HG02885 (cell line): ENCODE measurements at regions not wholly inside any gene's neighbourhood (a gene's known extent, or its start where the extent isn't known, plus 50 kb on each side); places are given as distances from the start of the nearest gene placed in this dataset.

Source experiments
- ATAC-seq: cut with Tn5 transposase; IDR thresholded peaks from one replicate; pipeline ENCODE4 v1.9.1; 2021; ENCODE audit warnings: mild to moderate bottlenecking; ENCODE audit not compliant: unreplicated experiment, poor library complexity

- no peak for ATAC-seq
These were observed 78.9 kb upstream of the LHX1 start for GRCh38 chr17:36858119-36859002.

- ATAC-seq = no peak
These were observed 78.3 kb upstream of the LHX1 start for GRCh38 chr17:36859003-36859300.

GRCh38 chr17:36859706-36860105 is 77.6 kb upstream of the LHX1 start:
- no peak for ATAC-seq

- ATAC-seq = no peak
These were observed 75.7 kb upstream of the LHX1 start for GRCh38 chr17:36861531-36861930.

GRCh38 chr17:36862116-36862920 is 75.0 kb upstream of the LHX1 start:
- no peak for ATAC-seq

- no peak for ATAC-seq
These were observed 74.1 kb upstream of the LHX1 start for GRCh38 chr17:36863131-36863530.

GRCh38 chr17:36863676-36864612 is 73.3 kb upstream of the LHX1 start:
- ATAC-seq = no peak

GRCh38 chr17:36864827-36865430 is 72.3 kb upstream of the LHX1 start:
- no peak for ATAC-seq

GRCh38 chr17:36867716-36868341 is 69.4 kb upstream of the LHX1 start:
- no peak for ATAC-seq

- ATAC-seq = no peak
These were observed 68.5 kb upstream of the LHX1 start for GRCh38 chr17:36868777-36869176.

GRCh38 chr17:36869441-36869840 is 67.8 kb upstream of the LHX1 start:
- ATAC-seq = no peak

- ATAC-seq = no peak
These were observed 67.2 kb upstream of the LHX1 start for GRCh38 chr17:36869856-36870719.

GRCh38 chr17:36870720-36870999 is 66.6 kb upstream of the LHX1 start:
- no peak for ATAC-seq

- ATAC-seq = no peak
These were observed 61.5 kb upstream of the LHX1 start for GRCh38 chr17:36875698-36876293.

- ATAC-seq = no peak
These were observed 60.3 kb upstream of the LHX1 start for GRCh38 chr17:36876966-36877365.

GRCh38 chr17:36877771-36878170 is 59.5 kb upstream of the LHX1 start:
- ATAC-seq = no peak

GRCh38 chr17:36878216-36878615 is 59.1 kb upstream of the LHX1 start:
- no peak for ATAC-seq

- ATAC-seq = no peak
These were observed 58.2 kb upstream of the LHX1 start for GRCh38 chr17:36879027-36879426.
